Subcutaneous abdominal adipose tissue (tissue), 5 donors: ENCODE measurements at regions not wholly inside any gene's neighbourhood (a gene's known extent, or its start where the extent isn't known, plus 50 kb on each side); places are given as distances from the start of the nearest gene placed in this dataset.

ENCODE experiments used
- H3K27ac ChIP-seq: one replicate; pipeline ENCODE4 v1.7.0; 2013; ENCODE audit warnings: low read depth, mild to moderate bottlenecking, inconsistent platforms, low read length, moderate library complexity
- H3K27me3 ChIP-seq, 5 donors: one replicate each; pipeline ENCODE4 v1.7.0; 2013; ENCODE audit warnings: low read length in 5 of 5, inconsistent platforms in 1 of 5; ENCODE audit not compliant: control insufficient read depth in 5 of 5, insufficient read depth in 4 of 5
- H3K36me3 ChIP-seq, 5 donors: one replicate each; pipeline ENCODE4 v1.7.0; 2013; ENCODE audit warnings: low read length in 5 of 5; ENCODE audit not compliant: control insufficient read depth in 5 of 5, insufficient read depth in 5 of 5
- H3K4me1 ChIP-seq, 5 donors: one replicate each; pipeline ENCODE4 v1.7.0; 2013; ENCODE audit warnings: low read length in 5 of 5, mild to moderate bottlenecking in 3 of 5, moderate library complexity in 1 of 5; ENCODE audit not compliant: control insufficient read depth in 5 of 5, insufficient read depth in 5 of 5
- H3K4me3 ChIP-seq, 5 donors: one replicate each; pipeline ENCODE4 v1.7.0; 2013; ENCODE audit warnings: low read length in 5 of 5, low read depth in 1 of 5
- H3K9ac ChIP-seq, 5 donors: one replicate each; pipeline ENCODE4 v1.7.0; 2013; ENCODE audit warnings: low read length in 5 of 5, mild to moderate bottlenecking in 4 of 5, moderate library complexity in 3 of 5
- H3K9me3 ChIP-seq, 5 donors: one replicate each; pipeline ENCODE4 v1.7.0; 2013; ENCODE audit warnings: low read length in 5 of 5; ENCODE audit not compliant: control insufficient read depth in 5 of 5
- donor health status: healthy.
- donor health status: healthy.
- donor health status: healthy.
- donor health status: healthy.
- donor health status: healthy.

DNA sequence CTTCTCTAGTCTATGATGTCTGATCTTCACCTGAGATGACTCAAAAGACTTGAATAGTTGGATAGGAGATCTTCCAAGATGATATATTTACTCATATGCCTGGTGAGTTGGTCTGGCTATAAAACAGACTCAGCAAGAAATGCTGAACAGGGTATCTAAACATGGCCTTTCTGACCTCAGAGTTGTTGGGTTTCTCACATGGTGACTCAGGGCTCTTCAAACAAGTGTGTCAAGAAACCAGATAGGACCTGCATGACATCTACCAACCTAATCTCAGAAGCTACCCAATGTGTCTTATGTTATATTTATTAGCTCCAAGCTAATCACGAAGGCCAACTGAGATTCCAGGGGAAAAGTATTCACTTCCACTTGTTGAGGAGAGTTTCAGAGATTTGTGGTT lies 1477.3 kb downstream of the CDH8 start:
- Histone ChIP-seq H3K27me3 (no peaks in the 10 kb centered on the region), H3K9me3 (no peaks in the 10 kb centered on the region), H3K4me3 (no peak overlapping the region), H3K9ac (no peak overlapping the region), H3K4me1 (peaks cover 0 to 8% (median 0%) of the 10 kb centered on the region in 5 donors), H3K36me3 (no peaks in the 10 kb centered on the region), H3K27ac (no peak overlapping the region)

- H3K27ac ChIP-seq = no peak overlapping the region
- H3K4me3 ChIP-seq = no peak overlapping the region
- no peaks in the 10 kb centered on the region for H3K27me3 ChIP-seq
- no peaks in the 10 kb centered on the region for H3K36me3 ChIP-seq
- H3K4me1 ChIP-seq = peaks cover 0 to 8% (median 0%) of the 10 kb centered on the region in 5 donors
- H3K9me3 ChIP-seq = no peaks in the 10 kb centered on the region
- H3K9ac ChIP-seq = no peak overlapping the region
Observed at GRCh38 chr16:60553090-60553757, 1483.0 kb downstream of the CDH8 start.

DNA sequence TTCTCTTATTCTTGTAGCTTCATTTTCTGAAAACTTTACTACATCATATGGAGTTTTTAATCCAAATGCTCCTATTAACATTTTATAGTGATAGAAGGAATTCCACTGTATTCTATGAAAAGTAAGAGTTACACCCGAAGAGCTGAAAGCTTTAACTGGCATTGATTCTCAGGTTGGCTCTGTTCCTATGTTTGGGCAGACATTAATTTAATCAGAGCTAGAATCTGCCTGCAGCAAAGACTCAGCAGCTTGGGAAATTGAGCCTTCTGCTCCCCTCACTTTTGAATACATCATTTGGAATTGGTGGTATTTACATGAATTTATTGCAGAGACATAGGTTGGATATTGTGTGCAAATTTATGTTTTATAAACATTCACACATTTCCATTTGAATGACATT lies 1494.7 kb downstream of the CDH8 start:
- Histone ChIP-seq H3K9me3 (peaks cover 0 to 11% (median 5%) of the 10 kb centered on the region in 5 donors), H3K27ac (no peak overlapping the region), H3K9ac (no peak overlapping the region), H3K27me3 (no peaks in the 10 kb centered on the region), H3K4me3 (no peak overlapping the region), H3K36me3 (no peaks in the 10 kb centered on the region), H3K4me1 (peaks cover 0 to 5% (median 0%) of the 10 kb centered on the region in 5 donors)

- Histone ChIP-seq H3K4me3 (no peak overlapping the region), H3K27me3 (no peaks in the 10 kb centered on the region), H3K36me3 (no peaks in the 10 kb centered on the region), H3K9me3 (no peaks in the 10 kb centered on the region), H3K4me1 (peaks cover 0 to 3% (median 0%) of the 10 kb centered on the region in 5 donors), H3K9ac (no peak overlapping the region), H3K27ac (no peak overlapping the region)
Observed at GRCh38 chr16:60510941-60511340, 1525.3 kb downstream of the CDH8 start.

DNA sequence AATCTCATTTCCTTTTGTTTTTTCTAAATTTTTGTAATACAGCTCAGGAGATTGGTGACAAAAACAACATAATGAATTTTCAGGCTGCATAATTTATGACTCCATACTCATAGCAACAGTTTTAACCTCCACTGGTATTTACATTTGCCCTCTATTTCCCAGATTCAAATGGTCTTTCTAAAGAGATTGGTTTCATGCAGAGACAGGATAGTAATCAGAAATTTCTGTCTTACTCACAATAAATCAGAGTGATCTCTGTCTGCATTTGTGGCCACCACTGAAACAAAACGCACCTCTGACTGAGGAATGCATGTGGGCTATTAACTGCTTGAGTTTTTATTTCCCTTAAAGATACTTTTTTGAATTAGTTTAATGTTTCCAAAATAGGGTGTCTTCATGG lies 1526.0 kb downstream of the CDH8 start:
- Histone ChIP-seq H3K9me3 (no peaks in the 10 kb centered on the region), H3K27me3 (no peaks in the 10 kb centered on the region), H3K9ac (no peak overlapping the region), H3K36me3 (no peaks in the 10 kb centered on the region), H3K4me3 (no peak overlapping the region), H3K27ac (no peak overlapping the region), H3K4me1 (peaks cover 0 to 3% (median 0%) of the 10 kb centered on the region in 5 donors)

- H3K9me3 ChIP-seq = no peaks in the 10 kb centered on the region
- H3K4me1 ChIP-seq = peaks cover 0 to 5% (median under 1%) of the 10 kb centered on the region in 5 donors
- no peak overlapping the region for H3K4me3 ChIP-seq
- H3K27ac ChIP-seq = no peak overlapping the region
- H3K27me3 ChIP-seq = no peaks in the 10 kb centered on the region
- no peaks in the 10 kb centered on the region for H3K36me3 ChIP-seq
- H3K9ac ChIP-seq = no peak overlapping the region
Observed at GRCh38 chr16:60491273-60491672, 1545.0 kb downstream of the CDH8 start.

- H3K36me3 ChIP-seq = no peaks in the 10 kb centered on the region
- no peaks in the 10 kb centered on the region for H3K27me3 ChIP-seq
- no peak overlapping the region for H3K9ac ChIP-seq
- H3K4me3 ChIP-seq = no peak overlapping the region
- H3K27ac ChIP-seq = no peak overlapping the region
- H3K9me3 ChIP-seq = no peaks in the 10 kb centered on the region
- H3K4me1 ChIP-seq = peaks cover 0 to 32% (median 11%) of the 10 kb centered on the region in 5 donors
Observed at GRCh38 chr16:60485872-60486489, 1550.3 kb downstream of the CDH8 start.

- H3K4me1 ChIP-seq = peaks cover 0 to 38% (median 11%) of the 10 kb centered on the region in 5 donors
- H3K9ac ChIP-seq = no peak overlapping the region
- H3K36me3 ChIP-seq = no peaks in the 10 kb centered on the region
- no peaks in the 10 kb centered on the region for H3K27me3 ChIP-seq
- H3K4me3 ChIP-seq = no peak overlapping the region
- H3K9me3 ChIP-seq = no peaks in the 10 kb centered on the region
- no peak overlapping the region for H3K27ac ChIP-seq
Observed at GRCh38 chr16:60484901-60485300, 1551.3 kb downstream of the CDH8 start.

GRCh38 chr16:60481591-60481990 lies 1554.6 kb downstream of the CDH8 start:
- H3K9me3 ChIP-seq = no peaks in the 10 kb centered on the region

GRCh38 chr16:60478810-60479209 lies 1557.4 kb downstream of the CDH8 start:
- no peak overlapping the region for H3K4me3 ChIP-seq
- H3K9ac ChIP-seq = no peak overlapping the region
- no peaks in the 10 kb centered on the region for H3K9me3 ChIP-seq
- no peaks in the 10 kb centered on the region for H3K36me3 ChIP-seq
- no peaks in the 10 kb centered on the region for H3K27me3 ChIP-seq
- peaks cover 0 to 20% (median 0%) of the 10 kb centered on the region in 5 donors for H3K4me1 ChIP-seq
- no peak overlapping the region for H3K27ac ChIP-seq

More at GRCh38 chr16:60481591-60481990, 1554.6 kb downstream of the CDH8 start:
- H3K27ac ChIP-seq = peak overlapping the region; percentile 76
- H3K4me1 ChIP-seq = peaks cover 0 to 35% (median 11%) of the 10 kb centered on the region in 5 donors
- no peaks in the 10 kb centered on the region for H3K27me3 ChIP-seq
- peak overlapping the region in 2 of 5 donors; percentile 15 to 37 for H3K4me3 ChIP-seq
- H3K9ac ChIP-seq = no peak overlapping the region
- H3K36me3 ChIP-seq = no peaks in the 10 kb centered on the region
